Neural crest cell (in vitro differentiated cells): ENCODE measurements at regions not wholly inside any gene's neighbourhood (a gene's known extent, or its start where the extent isn't known, plus 50 kb on each side); places are given as distances from the start of the nearest gene placed in this dataset.

Experiments
- DNase-seq: peaks from one replicate; pipeline ENCODE4 v3.0.0; 2021; ENCODE audit warnings: low read depth, mixed read lengths, low spot score
- H3K27ac Mint-ChIP-seq: one replicate; pipeline ENCODE4 v1.8.0; 2021; ENCODE audit warnings: mild to moderate bottlenecking, mixed read lengths; ENCODE audit not compliant: unreplicated experiment
- H3K27me3 Mint-ChIP-seq: 2 replicates; pipeline ENCODE4 v1.8.0; 2021; ENCODE audit warnings: low read depth, mild to moderate bottlenecking, mixed read lengths
- H3K36me3 Mint-ChIP-seq: 2 replicates; pipeline ENCODE4 v1.8.0; 2021; ENCODE audit warnings: low read depth, mild to moderate bottlenecking, mixed read lengths
- H3K4me1 Mint-ChIP-seq: 2 replicates; pipeline ENCODE4 v1.8.0; 2021; ENCODE audit warnings: mixed read lengths
- H3K4me3 Mint-ChIP-seq: one replicate; pipeline ENCODE4 v1.8.0; 2021; ENCODE audit warnings: mild to moderate bottlenecking, mixed read lengths
- H3K9me3 Mint-ChIP-seq: 2 replicates; pipeline ENCODE4 v1.8.0; 2021; ENCODE audit warnings: mixed read lengths
- CTCF ChIP-seq: fragments of 200-600 bp; sonication (generic); conservative IDR thresholded peaks from 2 replicates; pipeline ENCODE4 v1.5.0; 2021; ENCODE audit warnings: antibody characterized with exemption, mild to moderate bottlenecking

- no peak overlapping the region for H3K27ac Mint-ChIP-seq
- H3K4me1 Mint-ChIP-seq = peaks cover under 1% of the 10 kb centered on the region
- no peaks in the 10 kb centered on the region for H3K36me3 Mint-ChIP-seq
- no peak overlapping the region for H3K4me3 Mint-ChIP-seq
- no peak for TF ChIP-seq CTCF
- no peak for DNase-seq
- peaks cover 21% of the 10 kb centered on the region for H3K27me3 Mint-ChIP-seq
- no peaks in the 10 kb centered on the region for H3K9me3 Mint-ChIP-seq
Observed at GRCh38 chr11:69923641-69924307, 104.6 kb upstream of the FGF3 start.

GRCh38 chr11:69924308-69925161 is 105.3 kb upstream of the FGF3 start:
- H3K4me1 Mint-ChIP-seq = no peaks in the 10 kb centered on the region
- no peaks in the 10 kb centered on the region for H3K36me3 Mint-ChIP-seq
- no peak for DNase-seq
- TF ChIP-seq CTCF = no peak
- peaks cover 18% of the 10 kb centered on the region for H3K27me3 Mint-ChIP-seq
- H3K27ac Mint-ChIP-seq = no peak overlapping the region
- H3K9me3 Mint-ChIP-seq = no peaks in the 10 kb centered on the region
- H3K4me3 Mint-ChIP-seq = no peak overlapping the region

GRCh38 chr11:69925366-69926196 is 106.4 kb upstream of the FGF3 start:
- no peak for DNase-seq
- TF ChIP-seq CTCF = no peak
- no peak overlapping the region for H3K27ac Mint-ChIP-seq
- no peaks in the 10 kb centered on the region for H3K36me3 Mint-ChIP-seq
- H3K9me3 Mint-ChIP-seq = no peaks in the 10 kb centered on the region
- H3K4me1 Mint-ChIP-seq = no peaks in the 10 kb centered on the region
- H3K4me3 Mint-ChIP-seq = no peak overlapping the region
- H3K27me3 Mint-ChIP-seq = peaks cover 18% of the 10 kb centered on the region

GRCh38 chr11:69926376-69927050 is 107.3 kb upstream of the FGF3 start:
- DNase-seq = no peak
- Mint-ChIP-seq H3K9me3 (no peaks in the 10 kb centered on the region), H3K4me3 (no peak overlapping the region), H3K36me3 (no peaks in the 10 kb centered on the region), H3K4me1 (no peaks in the 10 kb centered on the region), H3K27ac (no peak overlapping the region), H3K27me3 (peaks cover 18% of the 10 kb centered on the region)
- no peak for TF ChIP-seq CTCF

- no peaks in the 10 kb centered on the region for H3K4me1 Mint-ChIP-seq
- TF ChIP-seq CTCF = no peak
- H3K36me3 Mint-ChIP-seq = no peaks in the 10 kb centered on the region
- no peak overlapping the region for H3K4me3 Mint-ChIP-seq
- peaks cover 20% of the 10 kb centered on the region for H3K27me3 Mint-ChIP-seq
- no peaks in the 10 kb centered on the region for H3K9me3 Mint-ChIP-seq
- no peak overlapping the region for H3K27ac Mint-ChIP-seq
- no peak for DNase-seq
Observed at GRCh38 chr11:69928121-69928520, 108.9 kb upstream of the FGF3 start.
